ENCODE measurements at regions not wholly inside any gene's neighbourhood (a gene's known extent, or its start where the extent isn't known, plus 50 kb on each side); places are given as distances from the start of the nearest gene placed in this dataset.
"Not testable (repeated sequence)": the region's sequence is repeated elsewhere in the genome, so short reads cannot be mapped to it uniquely, and the experiment has no call there.

DNA sequence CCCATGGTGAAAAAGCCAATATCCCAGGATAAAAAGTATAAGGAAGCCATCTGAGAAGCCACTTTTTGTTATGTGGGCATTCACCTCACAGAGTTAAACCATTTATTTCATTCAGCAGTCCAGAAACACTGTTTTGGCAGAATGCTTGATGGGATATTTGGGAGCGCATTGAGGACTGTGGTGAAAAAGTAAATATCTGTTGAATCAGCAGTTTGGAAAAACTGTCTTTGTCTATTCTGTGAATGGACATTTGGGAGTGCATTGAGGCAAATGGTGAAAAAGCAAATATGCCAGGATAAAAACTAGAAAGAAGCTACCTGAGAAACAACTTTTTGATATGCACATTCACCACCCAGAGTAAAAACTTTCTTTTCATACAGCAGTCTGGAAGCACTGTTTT lies 276.2 kb upstream of the TRIM48 start:
- H3K4me1 Mint-ChIP-seq (ENCODE audit: unreplicated experiment): no peaks in the 10 kb centered on the region
- TF ChIP-seq, protein P1, sequence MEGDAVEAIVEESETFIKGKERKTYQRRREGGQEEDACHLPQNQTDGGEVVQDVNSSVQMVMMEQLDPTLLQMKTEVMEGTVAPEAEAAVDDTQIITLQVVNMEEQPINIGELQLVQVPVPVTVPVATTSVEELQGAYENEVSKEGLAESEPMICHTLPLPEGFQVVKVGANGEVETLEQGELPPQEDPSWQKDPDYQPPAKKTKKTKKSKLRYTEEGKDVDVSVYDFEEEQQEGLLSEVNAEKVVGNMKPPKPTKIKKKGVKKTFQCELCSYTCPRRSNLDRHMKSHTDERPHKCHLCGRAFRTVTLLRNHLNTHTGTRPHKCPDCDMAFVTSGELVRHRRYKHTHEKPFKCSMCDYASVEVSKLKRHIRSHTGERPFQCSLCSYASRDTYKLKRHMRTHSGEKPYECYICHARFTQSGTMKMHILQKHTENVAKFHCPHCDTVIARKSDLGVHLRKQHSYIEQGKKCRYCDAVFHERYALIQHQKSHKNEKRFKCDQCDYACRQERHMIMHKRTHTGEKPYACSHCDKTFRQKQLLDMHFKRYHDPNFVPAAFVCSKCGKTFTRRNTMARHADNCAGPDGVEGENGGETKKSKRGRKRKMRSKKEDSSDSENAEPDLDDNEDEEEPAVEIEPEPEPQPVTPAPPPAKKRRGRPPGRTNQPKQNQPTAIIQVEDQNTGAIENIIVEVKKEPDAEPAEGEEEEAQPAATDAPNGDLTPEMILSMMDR (IDR thresholded peaks at IDR 0.05; ENCODE audit: unreplicated experiment): no peak
- no peaks in the 10 kb centered on the region for H3K27me3 Mint-ChIP-seq (ENCODE audit: unreplicated experiment)
- peaks cover 27% of the 10 kb centered on the region for H3K9me3 Mint-ChIP-seq (ENCODE audit: unreplicated experiment)
- no peak overlapping the region for H3K27ac Mint-ChIP-seq (ENCODE audit: unreplicated experiment)
- no peak for DNase-seq (ENCODE audit: low spot score)
- H3K4me3 Mint-ChIP-seq (ENCODE audit: unreplicated experiment): no peak overlapping the region
- H3K36me3 Mint-ChIP-seq (ENCODE audit: low read depth, unreplicated experiment): no peaks in the 10 kb centered on the region

DNA sequence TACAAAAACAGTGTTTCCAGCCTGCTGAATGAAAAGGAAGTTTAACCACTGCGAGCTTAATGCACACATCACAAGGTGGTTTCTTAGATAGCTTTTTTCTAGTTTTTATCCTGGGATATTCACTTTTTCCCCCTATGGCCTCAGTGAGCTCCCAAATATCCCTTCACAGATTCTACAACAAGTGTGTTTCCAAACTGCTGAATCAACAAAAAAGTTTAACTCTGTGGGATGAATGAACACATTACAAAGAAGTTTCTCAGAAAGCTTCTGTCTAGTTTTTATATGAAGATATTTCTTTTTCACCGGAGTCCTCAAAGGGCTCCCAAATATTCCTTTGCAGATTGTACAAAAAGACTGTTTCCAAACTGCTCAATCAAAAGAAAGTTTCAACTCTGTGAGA lies 233.1 kb upstream of the TRIM48 start:
- DNase-seq (ENCODE audit: low spot score); H3K4me1 Mint-ChIP-seq (ENCODE audit: unreplicated experiment); H3K27ac Mint-ChIP-seq (ENCODE audit: unreplicated experiment); H3K36me3 Mint-ChIP-seq (ENCODE audit: low read depth, unreplicated experiment); H3K27me3 Mint-ChIP-seq (ENCODE audit: unreplicated experiment); H3K9me3 Mint-ChIP-seq (ENCODE audit: unreplicated experiment); H3K4me3 Mint-ChIP-seq (ENCODE audit: unreplicated experiment): not testable (repeated sequence)

DNA sequence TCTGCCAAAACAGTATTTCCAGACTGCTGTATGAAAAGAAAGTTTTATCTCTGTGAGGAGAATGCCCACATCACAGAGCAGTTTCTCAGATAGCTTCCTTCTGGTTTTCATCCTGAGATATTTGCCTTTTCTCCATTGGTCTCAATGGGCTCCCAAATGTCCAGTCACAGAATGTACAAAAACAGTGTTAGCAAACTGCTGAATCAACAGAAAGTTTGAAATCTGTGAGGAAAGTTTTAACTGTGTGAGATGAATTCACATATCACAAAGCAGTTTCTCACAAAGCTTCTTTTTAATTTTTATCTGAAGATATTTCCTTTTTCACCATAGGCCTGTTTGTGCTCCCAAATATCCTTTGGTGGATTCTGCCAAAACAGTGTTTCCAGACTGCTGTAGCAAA lies 207.2 kb upstream of the TRIM48 start:
- no peak overlapping the region for H3K27ac Mint-ChIP-seq (ENCODE audit: unreplicated experiment)
- peaks cover 3% of the 10 kb centered on the region for H3K9me3 Mint-ChIP-seq (ENCODE audit: unreplicated experiment)
- no peaks in the 10 kb centered on the region for H3K4me1 Mint-ChIP-seq (ENCODE audit: unreplicated experiment)
- H3K36me3 Mint-ChIP-seq (ENCODE audit: low read depth, unreplicated experiment): no peaks in the 10 kb centered on the region
- TF ChIP-seq, protein P1 (IDR thresholded peaks at IDR 0.05; ENCODE audit: unreplicated experiment): no peak
- H3K27me3 Mint-ChIP-seq (ENCODE audit: unreplicated experiment): no peaks in the 10 kb centered on the region
- no peak for DNase-seq (ENCODE audit: low spot score)
- H3K4me3 Mint-ChIP-seq (ENCODE audit: unreplicated experiment): no peak overlapping the region

DNA sequence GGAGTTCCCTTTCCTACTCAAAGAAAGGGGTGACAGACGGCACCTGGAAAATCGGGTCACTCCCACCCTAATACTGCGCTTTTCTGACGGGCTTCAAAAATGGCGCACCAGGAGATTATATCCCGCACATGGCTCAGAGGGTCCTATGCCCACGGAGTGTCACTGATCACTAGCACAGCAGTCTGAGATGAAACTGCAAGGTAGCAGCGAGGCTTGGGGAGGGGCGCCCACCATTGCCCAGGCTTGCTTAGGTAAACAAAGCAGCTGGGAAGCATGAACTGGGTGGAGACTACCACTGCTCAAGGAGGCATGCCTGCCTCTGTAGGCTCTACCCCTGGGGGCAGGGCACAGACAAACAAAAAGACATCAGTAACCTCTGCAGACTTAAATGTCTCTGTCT lies 177.4 kb upstream of the TRIM48 start:
- not testable (repeated sequence) for H3K4me1 Mint-ChIP-seq (ENCODE audit: unreplicated experiment); H3K36me3 Mint-ChIP-seq (ENCODE audit: low read depth, unreplicated experiment); H3K4me3 Mint-ChIP-seq (ENCODE audit: unreplicated experiment); H3K27me3 Mint-ChIP-seq (ENCODE audit: unreplicated experiment); DNase-seq (ENCODE audit: low spot score); H3K27ac Mint-ChIP-seq (ENCODE audit: unreplicated experiment)
- H3K9me3 Mint-ChIP-seq (ENCODE audit: unreplicated experiment): peaks cover 55% of the 10 kb centered on the region

DNA sequence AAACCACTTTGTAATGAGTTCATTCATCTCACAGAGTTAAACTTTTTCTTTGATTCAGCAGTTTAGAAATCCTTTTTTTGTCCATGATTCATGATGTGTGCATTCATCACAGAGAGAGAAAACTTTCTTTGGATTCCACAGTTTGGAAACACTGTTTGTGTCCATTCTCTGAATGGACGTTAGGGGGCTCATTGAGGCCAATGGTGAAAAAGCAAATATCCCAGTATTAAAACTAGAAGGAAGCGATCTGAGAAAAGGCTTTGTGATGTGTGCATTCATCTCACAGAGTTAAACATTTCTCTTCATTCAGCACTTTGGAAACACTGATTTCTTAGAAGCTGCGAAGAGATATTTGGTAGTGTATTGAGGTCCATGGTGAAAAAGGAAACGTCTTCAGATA lies 155.6 kb upstream of the TRIM48 start:
- Mint-ChIP-seq H3K4me3 (ENCODE audit: unreplicated experiment) (no peak overlapping the region), H3K9me3 (ENCODE audit: unreplicated experiment) (peaks cover 14% of the 10 kb centered on the region), H3K27ac (ENCODE audit: unreplicated experiment) (no peak overlapping the region), H3K27me3 (ENCODE audit: unreplicated experiment) (no peaks in the 10 kb centered on the region), H3K36me3 (ENCODE audit: low read depth, unreplicated experiment) (no peaks in the 10 kb centered on the region), H3K4me1 (ENCODE audit: unreplicated experiment) (no peaks in the 10 kb centered on the region)
- TF ChIP-seq, protein P1 (IDR thresholded peaks at IDR 0.05; ENCODE audit: unreplicated experiment): no peak
- DNase-seq (ENCODE audit: low spot score): no peak
